HEK293 (cell line): ENCODE measurements at regions not wholly inside any gene's neighbourhood (a gene's known extent, or its start where the extent isn't known, plus 50 kb on each side); places are given as distances from the start of the nearest gene placed in this dataset.

ENCODE experiments used
- ZNF138 ChIP-seq: fragments of 450-650 bp; formaldehyde crosslinking; IDR thresholded peaks from 2 replicates; pipeline ENCODE4 v1.5.1; 2016; ENCODE audit warnings: missing biosample characterization, missing genetic modification characterization, borderline replicate concordance
- ZNF266 ChIP-seq: fragments of 450-650 bp; formaldehyde crosslinking; IDR thresholded peaks from 2 replicates; pipeline ENCODE4 v1.5.1; 2016; ENCODE audit warnings: missing biosample characterization, missing genetic modification characterization, low read depth
- ZNF274 ChIP-seq, 2 experiments: fragments of 200-500 bp in 1 of 2; fragments of 450-650 bp in 1 of 2; sonication (Bioruptor generic) in 1 of 2; formaldehyde crosslinking in 1 of 2; IDR thresholded peaks; 2 replicates each; pipeline versions ENCODE4 v1.5.1 to v1.6.1; 2014 to 2016; ENCODE audit warnings: borderline replicate concordance in 1 of 2, inconsistent platforms in 1 of 2, low read length in 1 of 2, missing biosample characterization in 1 of 2, missing genetic modification characterization in 1 of 2
- TF ChIP-seq, protein P1 (sequence below): fragments of 450-650 bp; formaldehyde crosslinking; IDR thresholded peaks from 2 replicates; pipeline ENCODE4 v1.5.1; 2016; ENCODE audit warnings: missing biosample characterization, missing genetic modification characterization

DNA sequence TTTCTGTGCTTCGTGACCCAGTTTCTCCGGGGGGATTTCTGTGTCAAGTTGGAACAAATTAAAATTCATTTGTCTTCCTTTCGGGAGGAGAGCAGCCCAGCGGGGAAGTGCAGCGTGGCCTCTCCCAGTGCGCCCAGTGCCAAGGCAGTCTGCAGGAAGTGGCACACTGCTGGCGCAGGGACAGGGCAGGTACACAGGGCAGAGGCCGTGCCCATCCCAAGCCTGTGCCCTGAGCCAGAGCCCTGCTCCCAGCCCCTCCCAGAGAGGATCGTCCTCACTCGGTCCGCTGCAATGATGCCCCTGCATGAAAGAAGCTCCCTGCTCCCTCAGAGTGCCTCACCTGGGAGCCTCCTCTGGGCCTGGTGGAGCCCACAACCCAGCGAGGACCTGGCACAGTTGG is 82.4 kb upstream of the PPP1R26 start:
- TF ChIP-seq, protein P1, sequence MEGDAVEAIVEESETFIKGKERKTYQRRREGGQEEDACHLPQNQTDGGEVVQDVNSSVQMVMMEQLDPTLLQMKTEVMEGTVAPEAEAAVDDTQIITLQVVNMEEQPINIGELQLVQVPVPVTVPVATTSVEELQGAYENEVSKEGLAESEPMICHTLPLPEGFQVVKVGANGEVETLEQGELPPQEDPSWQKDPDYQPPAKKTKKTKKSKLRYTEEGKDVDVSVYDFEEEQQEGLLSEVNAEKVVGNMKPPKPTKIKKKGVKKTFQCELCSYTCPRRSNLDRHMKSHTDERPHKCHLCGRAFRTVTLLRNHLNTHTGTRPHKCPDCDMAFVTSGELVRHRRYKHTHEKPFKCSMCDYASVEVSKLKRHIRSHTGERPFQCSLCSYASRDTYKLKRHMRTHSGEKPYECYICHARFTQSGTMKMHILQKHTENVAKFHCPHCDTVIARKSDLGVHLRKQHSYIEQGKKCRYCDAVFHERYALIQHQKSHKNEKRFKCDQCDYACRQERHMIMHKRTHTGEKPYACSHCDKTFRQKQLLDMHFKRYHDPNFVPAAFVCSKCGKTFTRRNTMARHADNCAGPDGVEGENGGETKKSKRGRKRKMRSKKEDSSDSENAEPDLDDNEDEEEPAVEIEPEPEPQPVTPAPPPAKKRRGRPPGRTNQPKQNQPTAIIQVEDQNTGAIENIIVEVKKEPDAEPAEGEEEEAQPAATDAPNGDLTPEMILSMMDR (tag by site-specific recombination) = no peak
- TF ChIP-seq ZNF266 = no peak
- TF ChIP-seq ZNF138 (tag by site-specific recombination) = no peak
- no peak for TF ChIP-seq ZNF274 (IDR thresholded peaks at IDR 0.05; ENCODE audit: low read length)
- no peak for TF ChIP-seq ZNF274 (tag by site-specific recombination; IDR thresholded peaks at IDR 0.05; ENCODE audit: borderline replicate concordance)
